Activated CD8-positive, alpha-beta T cell treated with anti-CD3 and anti-CD28 coated beads for 36 hours (primary cell): ENCODE measurements at regions not wholly inside any gene's neighbourhood (a gene's known extent, or its start where the extent isn't known, plus 50 kb on each side); places are given as distances from the start of the nearest gene placed in this dataset.

Experiments used
- ATAC-seq: fragments of 200-7000 bp; cut with Tn5 transposase; one replicate; pipeline ENCODE4 v1.10.0; 2021; ENCODE audit warnings: mild to moderate bottlenecking, moderate library complexity
- CTCF ChIA-PET: fragments of 350-600 bp; sonication (Branson Sonifier 250); formaldehyde crosslinking; loops from one replicate; lab custom pipeline; 2021; ENCODE audit warnings: antibody characterized with exemption; lab: Charles Lee
- POLR2A ChIA-PET: fragments of 350-600 bp; sonication (Branson Sonifier 250); formaldehyde crosslinking; loops from one replicate; lab custom pipeline; 2021; ENCODE audit warnings: antibody characterized with exemption; lab: Charles Lee
- DNase-seq: peaks from one replicate; pipeline ENCODE4 v3.0.0-alpha.2; 2020
- H3K27ac Mint-ChIP-seq: one replicate; pipeline ENCODE4 v1.8.0; 2021; ENCODE audit warnings: mild to moderate bottlenecking, mixed read lengths
- H3K27me3 Mint-ChIP-seq: one replicate; pipeline ENCODE4 v1.8.0; 2021; ENCODE audit warnings: mixed read lengths
- H3K36me3 Mint-ChIP-seq: one replicate; pipeline ENCODE4 v1.8.0; 2021; ENCODE audit warnings: low read depth, mixed read lengths
- H3K4me1 Mint-ChIP-seq: one replicate; pipeline ENCODE4 v1.8.0; 2021; ENCODE audit warnings: low read depth, mixed read lengths
- H3K4me3 Mint-ChIP-seq: one replicate; pipeline ENCODE4 v1.8.0; 2021; ENCODE audit warnings: mild to moderate bottlenecking, moderate library complexity, mixed read lengths
- H3K9me3 Mint-ChIP-seq: one replicate; pipeline ENCODE4 v1.8.0; 2021; ENCODE audit warnings: mixed read lengths
- intact Hi-C: fragments of 100-400 bp; cut with micrococcal nuclease; formaldehyde crosslinking; loops from one replicate; pipeline ENCODE4 v1.10.0; 2022
- TF ChIP-seq, protein P1 (sequence below): fragments of 200-600 bp; IDR thresholded peaks from one replicate; pipeline ENCODE4 v1.8.0; 2022; ENCODE audit warnings: antibody characterized with exemption, mild to moderate bottlenecking

DNA sequence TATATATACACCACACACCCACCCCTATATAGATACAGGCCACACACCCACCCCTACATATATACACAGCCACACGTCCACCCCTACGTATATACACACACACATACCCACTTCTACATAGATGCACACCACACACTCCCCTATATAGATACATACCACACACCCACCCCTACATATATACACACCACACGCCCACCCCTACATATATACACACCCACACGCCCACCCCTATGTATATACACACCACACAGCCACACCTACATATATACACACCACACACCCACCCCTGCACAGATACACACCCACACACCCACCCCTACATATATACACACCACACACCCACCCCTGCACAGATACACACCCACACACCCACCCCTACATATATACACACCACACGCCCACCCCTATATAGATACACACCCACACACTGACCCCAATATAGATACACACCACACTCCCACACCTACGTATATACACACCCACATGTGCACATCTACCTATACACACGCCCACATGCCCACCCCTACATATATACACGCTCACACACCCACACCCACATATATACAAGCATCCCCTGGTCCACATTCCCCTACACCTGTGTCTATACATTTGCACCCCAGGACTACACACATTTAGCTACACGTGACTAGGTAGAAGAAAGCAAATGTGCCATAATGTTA is 52.1 kb upstream of the UBE3C start:
- TF ChIP-seq, protein P1, sequence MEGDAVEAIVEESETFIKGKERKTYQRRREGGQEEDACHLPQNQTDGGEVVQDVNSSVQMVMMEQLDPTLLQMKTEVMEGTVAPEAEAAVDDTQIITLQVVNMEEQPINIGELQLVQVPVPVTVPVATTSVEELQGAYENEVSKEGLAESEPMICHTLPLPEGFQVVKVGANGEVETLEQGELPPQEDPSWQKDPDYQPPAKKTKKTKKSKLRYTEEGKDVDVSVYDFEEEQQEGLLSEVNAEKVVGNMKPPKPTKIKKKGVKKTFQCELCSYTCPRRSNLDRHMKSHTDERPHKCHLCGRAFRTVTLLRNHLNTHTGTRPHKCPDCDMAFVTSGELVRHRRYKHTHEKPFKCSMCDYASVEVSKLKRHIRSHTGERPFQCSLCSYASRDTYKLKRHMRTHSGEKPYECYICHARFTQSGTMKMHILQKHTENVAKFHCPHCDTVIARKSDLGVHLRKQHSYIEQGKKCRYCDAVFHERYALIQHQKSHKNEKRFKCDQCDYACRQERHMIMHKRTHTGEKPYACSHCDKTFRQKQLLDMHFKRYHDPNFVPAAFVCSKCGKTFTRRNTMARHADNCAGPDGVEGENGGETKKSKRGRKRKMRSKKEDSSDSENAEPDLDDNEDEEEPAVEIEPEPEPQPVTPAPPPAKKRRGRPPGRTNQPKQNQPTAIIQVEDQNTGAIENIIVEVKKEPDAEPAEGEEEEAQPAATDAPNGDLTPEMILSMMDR: no peak
- intact Hi-C loops: no loop called here
- Mint-ChIP-seq H3K27me3 (peaks cover 14% of the 10 kb centered on the region), H3K36me3 (no peaks in the 10 kb centered on the region), H3K9me3 (peaks cover 11% of the 10 kb centered on the region), H3K4me1 (no peaks in the 10 kb centered on the region), H3K4me3 (no peak overlapping the region), H3K27ac (no peak overlapping the region)
- ChIA-PET CTCF (no interaction called here), POLR2A (no interaction called here)
- ATAC-seq (no peak), DNase-seq (no peak)

DNA sequence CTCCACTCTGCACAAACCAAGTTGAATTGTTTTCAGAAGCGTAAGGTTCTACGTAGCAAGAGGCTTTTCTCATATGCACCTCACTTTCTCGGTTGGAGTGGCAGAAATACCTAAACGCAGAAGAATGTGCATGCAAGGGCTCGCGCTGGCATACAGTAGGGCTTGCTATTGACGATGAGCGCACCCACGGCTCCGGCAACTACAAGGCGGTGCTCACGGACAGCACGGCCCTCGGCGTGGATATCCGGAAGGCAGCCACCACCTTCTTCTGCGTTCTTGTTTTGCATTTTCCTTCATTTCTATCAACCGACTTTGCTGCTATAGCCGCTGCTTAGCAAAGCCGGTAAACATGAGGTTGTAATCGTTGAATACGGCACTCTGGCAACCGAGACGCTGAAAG is 51.1 kb upstream of the UBE3C start:
- H3K4me1 Mint-ChIP-seq: no peaks in the 10 kb centered on the region
- DNase-seq: no peak
- no peak for ATAC-seq
- peaks cover 11% of the 10 kb centered on the region for H3K27me3 Mint-ChIP-seq
- TF ChIP-seq, protein P1: no peak
- ChIA-PET CTCF (no interaction called here), POLR2A (no interaction called here)
- intact Hi-C loops: no loop called here
- H3K36me3 Mint-ChIP-seq: no peaks in the 10 kb centered on the region
- no peak overlapping the region for H3K27ac Mint-ChIP-seq
- H3K4me3 Mint-ChIP-seq: no peak overlapping the region
- H3K9me3 Mint-ChIP-seq: peaks cover 10% of the 10 kb centered on the region

DNA sequence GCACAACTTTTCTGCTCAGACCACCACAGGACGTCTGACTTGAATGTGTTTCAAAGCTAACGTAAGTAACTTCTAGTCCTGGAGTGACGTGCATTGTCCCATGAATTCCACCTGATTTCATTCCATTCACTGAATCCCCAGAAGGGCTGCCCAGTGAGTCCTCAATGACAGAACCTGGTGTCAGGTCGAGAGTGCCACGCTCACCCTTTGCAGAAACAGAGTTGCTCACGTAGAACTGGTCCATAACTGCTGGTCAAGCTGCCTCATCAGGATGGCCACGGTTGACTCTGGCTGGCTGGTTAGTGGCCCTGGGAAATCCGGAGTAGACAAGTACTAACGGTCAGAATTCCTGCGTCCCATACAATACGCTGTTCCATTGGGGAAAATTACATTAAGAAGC is 50.6 kb upstream of the UBE3C start:
- Mint-ChIP-seq H3K36me3 (no peaks in the 10 kb centered on the region), H3K9me3 (peaks cover 6% of the 10 kb centered on the region), H3K4me1 (no peaks in the 10 kb centered on the region), H3K4me3 (no peak overlapping the region), H3K27me3 (peaks cover 11% of the 10 kb centered on the region), H3K27ac (no peak overlapping the region)
- DNase-seq (no peak), ATAC-seq (no peak)
- TF ChIP-seq, protein P1: no peak
- CTCF ChIA-PET: no interaction called here
- intact Hi-C loops: no loop called here
- POLR2A ChIA-PET: no interaction called here
